ENCODE measurements at regions not wholly inside any gene's neighbourhood (a gene's known extent, or its start where the extent isn't known, plus 50 kb on each side); places are given as distances from the start of the nearest gene placed in this dataset.

- H3K4me3 ChIP-seq: no peak overlapping the region
- no peak overlapping the region for H3K27ac ChIP-seq
- intact Hi-C loops (cut with DNase I): no loop called here
- no peaks in the 10 kb centered on the region for H3K36me3 ChIP-seq
- DNase-seq (ENCODE audit: extremely low spot score in 2 of 2): no peak
- H3K27me3 ChIP-seq: no peaks in the 10 kb centered on the region
- H3K9me3 ChIP-seq: no peaks in the 10 kb centered on the region
- TF ChIP-seq CTCF (IDR thresholded peaks at IDR 0.05) (no peak), POLR2AphosphoS5 (IDR thresholded peaks at IDR 0.05; ENCODE audit: insufficient read depth in 1 of 2, low read depth in 1 of 2) (no peak), POLR2A (IDR thresholded peaks at IDR 0.05) (no peak)
- peaks cover 7% of the 10 kb centered on the region for H3K4me1 ChIP-seq
These were observed 137.9 kb upstream of the PPP1R26 start for GRCh38 chr9:135341612-135342169.

GRCh38 chr9:135342206-135343130 lies 137.1 kb upstream of the PPP1R26 start:
- TF ChIP-seq POLR2A (IDR thresholded peaks at IDR 0.05): no peak
- TF ChIP-seq POLR2AphosphoS5 (IDR thresholded peaks at IDR 0.05; ENCODE audit: insufficient read depth in 1 of 2, low read depth in 1 of 2): no peak
- TF ChIP-seq CTCF (IDR thresholded peaks at IDR 0.05): no peak
- H3K4me3 ChIP-seq: no peak overlapping the region
- no peaks in the 10 kb centered on the region for H3K27me3 ChIP-seq
- H3K36me3 ChIP-seq: no peaks in the 10 kb centered on the region
- intact Hi-C loops (cut with DNase I): no loop called here
- H3K27ac ChIP-seq: no peak overlapping the region
- H3K9me3 ChIP-seq: no peaks in the 10 kb centered on the region
- peaks cover 7% of the 10 kb centered on the region for H3K4me1 ChIP-seq
- DNase-seq (ENCODE audit: extremely low spot score in 2 of 2): no peak

GRCh38 chr9:135343136-135343535 lies 136.4 kb upstream of the PPP1R26 start:
- Histone ChIP-seq H3K4me3 (no peak overlapping the region), H3K9me3 (no peaks in the 10 kb centered on the region), H3K27ac (no peak overlapping the region), H3K36me3 (no peaks in the 10 kb centered on the region), H3K4me1 (peaks cover 7% of the 10 kb centered on the region), H3K27me3 (no peaks in the 10 kb centered on the region)
- no peak for DNase-seq (ENCODE audit: extremely low spot score in 2 of 2)
- intact Hi-C loops (cut with DNase I): no loop called here
- no peak for TF ChIP-seq POLR2A (IDR thresholded peaks at IDR 0.05)
- TF ChIP-seq CTCF (IDR thresholded peaks at IDR 0.05): no peak
- no peak for TF ChIP-seq POLR2AphosphoS5 (IDR thresholded peaks at IDR 0.05; ENCODE audit: insufficient read depth in 1 of 2, low read depth in 1 of 2)

- no peak overlapping the region for H3K27ac ChIP-seq
- H3K4me3 ChIP-seq: no peak overlapping the region
- intact Hi-C loops (cut with DNase I): loop anchor here (2.0 kb wide), 1 partner anchor 259 kb away; no protein-coding TSS in a partner anchor
- no peaks in the 10 kb centered on the region for H3K9me3 ChIP-seq
- no peaks in the 10 kb centered on the region for H3K27me3 ChIP-seq
- TF ChIP-seq POLR2A (IDR thresholded peaks at IDR 0.05): no peak
- peak; percentile 34 to 82 (median 56) for TF ChIP-seq CTCF (IDR thresholded peaks at IDR 0.05)
- peak in 1 of 2 donors; percentile 30 for TF ChIP-seq POLR2AphosphoS5 (IDR thresholded peaks at IDR 0.05; ENCODE audit: insufficient read depth in 1 of 2, low read depth in 1 of 2)
- no peak for DNase-seq (ENCODE audit: extremely low spot score in 2 of 2)
- H3K4me1 ChIP-seq: peaks cover 7% of the 10 kb centered on the region
- H3K36me3 ChIP-seq: no peaks in the 10 kb centered on the region
These were observed 135.6 kb upstream of the PPP1R26 start for GRCh38 chr9:135343837-135344522.

Measured in vagina (tissue), 2 donors.